SK-N-SH (cell line): ENCODE measurements at regions not wholly inside any gene's neighbourhood (a gene's known extent, or its start where the extent isn't known, plus 50 kb on each side); places are given as distances from the start of the nearest gene placed in this dataset.

ENCODE experiments used
- CHD2 ChIP-seq: fragments of 150-350 bp; IDR thresholded peaks from 2 replicates; pipeline ENCODE4 v1.6.1; 2018; ENCODE audit warnings: low read length; ENCODE audit not compliant: partially characterized antibody
- CTCF ChIP-seq: fragments of 200-600 bp; sonication (generic); IDR thresholded peaks from 2 replicates; pipeline ENCODE4 v1.6.1; 2017; ENCODE audit warnings: antibody characterized with exemption, mild to moderate bottlenecking, moderate library complexity
- ELF1 ChIP-seq: IDR thresholded peaks from 2 replicates; pipeline ENCODE4 v1.4.0; 2012
- EP300 ChIP-seq, 2 experiments: IDR thresholded peaks; 2 replicates each; pipeline versions ENCODE4 v1.4.0 to v1.6.1; 2012; ENCODE audit warnings: borderline replicate concordance in 1 of 2, low read depth in 1 of 2, low read length in 1 of 2
- EZH2phosphoT487 ChIP-seq: fragments of 200-600 bp; sonication (generic); IDR thresholded peaks from 2 replicates; pipeline ENCODE4 v1.6.1; 2017; ENCODE audit warnings: low read depth, mixed run types, mild to moderate bottlenecking, antibody characterized with exemption, moderate library complexity, borderline replicate concordance
- FOXJ3 ChIP-seq: sonication (generic); formaldehyde crosslinking; IDR thresholded peaks from 2 replicates; pipeline ENCODE4 v1.5.1; 2020; ENCODE audit warnings: mild to moderate bottlenecking, missing genetic modification reagents
- MAX ChIP-seq: IDR thresholded peaks from 2 replicates; pipeline ENCODE4 v1.4.0; 2012; ENCODE audit warnings: low read depth
- PBX3 ChIP-seq: IDR thresholded peaks from 2 replicates; pipeline ENCODE4; 2012
- POLR2AphosphoS5 ChIP-seq: IDR thresholded peaks from 2 replicates; pipeline ENCODE4 v1.6.1; 2012; ENCODE audit warnings: low read depth, low read length
- REST ChIP-seq: IDR thresholded peaks from 2 replicates; pipeline ENCODE4 v1.6.1; 2012; ENCODE audit warnings: mild to moderate bottlenecking, low read depth, low read length, moderate library complexity
- TEAD4 ChIP-seq: IDR thresholded peaks from 2 replicates; pipeline ENCODE4 v1.4.0; 2012; ENCODE audit warnings: mild to moderate bottlenecking, borderline replicate concordance; ENCODE audit not compliant: insufficient read depth
- USF2 ChIP-seq: fragments of 150-350 bp; IDR thresholded peaks from 2 replicates; pipeline ENCODE4 v1.6.1; 2017; ENCODE audit warnings: antibody characterized with exemption, low read length, low read depth, borderline replicate concordance
- YY1 ChIP-seq: IDR thresholded peaks from 2 replicates; pipeline ENCODE4 v1.4.0; 2012; ENCODE audit warnings: low read depth, mild to moderate bottlenecking

GRCh38 chr5:38162625-38163024 is 95.7 kb upstream of the EGFLAM start:
- TF ChIP-seq REST: no peak
- no peak for TF ChIP-seq CTCF
- no peak for TF ChIP-seq FOXJ3 (CRISPR knock-in tag)
- TF ChIP-seq PBX3: no peak
- no peak for TF ChIP-seq USF2
- TF ChIP-seq MAX: no peak
- no peak for TF ChIP-seq ELF1
- TF ChIP-seq TEAD4: no peak
- no peak for TF ChIP-seq YY1
- TF ChIP-seq EP300 (IDR thresholded peaks at IDR 0.05; ENCODE audit: borderline replicate concordance in 1 of 2, low read depth in 1 of 2, low read length in 1 of 2): no peak
- TF ChIP-seq EZH2phosphoT487: no peak
- no peak for TF ChIP-seq CHD2
- no peak for TF ChIP-seq POLR2AphosphoS5
